Natural killer cell (primary cell): ENCODE measurements at regions not wholly inside any gene's neighbourhood (a gene's known extent, or its start where the extent isn't known, plus 50 kb on each side); places are given as distances from the start of the nearest gene placed in this dataset.
A peak's percentile ranks its signal among the peaks of the same experiment; 100 is the strongest.
"Not testable (repeated sequence)": the region's sequence is repeated elsewhere in the genome, so short reads cannot be mapped to it uniquely, and the experiment has no call there.

Experiments
- ATAC-seq, 3 donors: fragments of 150-1000 bp in 2 of 3; fragments of 200-7000 bp in 1 of 3; cut with Tn5 transposase; 1 replicate in 1 of 3; 2 replicates in 2 of 3; pipeline ENCODE4 v1.10.0; 2021; ENCODE audit warnings: mild to moderate bottlenecking in 2 of 3, moderate library complexity in 2 of 3
- DNase-seq, 2 donors: peaks; one replicate each; pipeline versions ENCODE4 v3.0.0 to v3.0.0-alpha.2; 2013 to 2021; ENCODE audit warnings: mixed read lengths in 1 of 2
- H3K27ac ChIP-seq: one replicate; pipeline ENCODE4 v1.5.1; 2013; ENCODE audit warnings: mild to moderate bottlenecking, low read length
- H3K27me3 ChIP-seq: one replicate; pipeline ENCODE4 v1.6.1; 2013; ENCODE audit warnings: low read length; ENCODE audit not compliant: control insufficient read depth, insufficient read depth
- H3K36me3 ChIP-seq: one replicate; pipeline ENCODE4 v1.6.1; 2013; ENCODE audit warnings: low read length; ENCODE audit not compliant: control insufficient read depth, insufficient read depth
- H3K4me1 ChIP-seq: one replicate; pipeline ENCODE4 v1.6.1; 2013; ENCODE audit warnings: low read length; ENCODE audit not compliant: control insufficient read depth, insufficient read depth
- H3K4me3 ChIP-seq: one replicate; pipeline ENCODE4 v1.5.1; 2013; ENCODE audit warnings: low read length
- H3K9me3 ChIP-seq: one replicate; pipeline ENCODE4 v1.6.1; 2013; ENCODE audit warnings: low read length; ENCODE audit not compliant: control insufficient read depth, insufficient read depth
- H3K27ac Mint-ChIP-seq, 2 donors: one replicate each; pipeline ENCODE4 v1.8.0; 2022; ENCODE audit warnings: mild to moderate bottlenecking in 2 of 2, mixed read lengths in 2 of 2, moderate library complexity in 1 of 2
- H3K27me3 Mint-ChIP-seq, 2 donors: one replicate each; pipeline ENCODE4 v1.8.0; 2022; ENCODE audit warnings: low read depth in 2 of 2, mixed read lengths in 2 of 2
- H3K36me3 Mint-ChIP-seq: one replicate; pipeline ENCODE4 v1.8.0; 2022; ENCODE audit warnings: mixed read lengths
- H3K4me1 Mint-ChIP-seq, 2 donors: one replicate each; pipeline ENCODE4 v1.8.0; 2022; ENCODE audit warnings: mixed read lengths in 2 of 2
- H3K4me3 Mint-ChIP-seq: one replicate; pipeline ENCODE4 v1.8.0; 2022; ENCODE audit warnings: mild to moderate bottlenecking, moderate library complexity, mixed read lengths
- H3K9me3 Mint-ChIP-seq, 2 donors: one replicate each; pipeline ENCODE4 v1.8.0; 2022; ENCODE audit warnings: mixed read lengths in 2 of 2
- WGBS: methylation state at CpG from one replicate; pipeline ENCODE4 v1.1.7; 2013; ENCODE audit warnings: missing lambda C conversion rate; ENCODE audit not compliant: insufficient coverage; 5-methylcytosine and 5-hydroxymethylcytosine counted together
- intact Hi-C: fragments of 100-400 bp; cut with micrococcal nuclease; formaldehyde crosslinking; loops from one replicate; pipeline ENCODE4 v1.14.2; 2022

GRCh38 chr1:149708192-149708853 lies 74.2 kb upstream of the FCGR1A start:
- Mint-ChIP-seq H3K4me3 (peak overlapping the region; percentile 86), H3K27ac (peak overlapping the region; percentile 79 to 92)
- H3K27ac ChIP-seq, intact Hi-C loops, H3K4me1 ChIP-seq, H3K4me1 Mint-ChIP-seq, H3K36me3 Mint-ChIP-seq, H3K27me3 ChIP-seq, H3K27me3 Mint-ChIP-seq, H3K9me3 ChIP-seq, H3K4me3 ChIP-seq, H3K9me3 Mint-ChIP-seq, H3K36me3 ChIP-seq: not testable (repeated sequence)
- DNase-seq: peak; percentile 26 to 73
- no CpG with 5 or more reads among the region's 22 CpGs for WGBS
- peak; percentile 68 to 85 (median 74) for ATAC-seq

- H3K4me1 ChIP-seq, H3K36me3 ChIP-seq, H3K9me3 ChIP-seq, H3K27ac Mint-ChIP-seq, H3K4me3 Mint-ChIP-seq, H3K36me3 Mint-ChIP-seq, H3K4me1 Mint-ChIP-seq, DNase-seq, ATAC-seq, H3K27ac ChIP-seq, intact Hi-C loops, H3K27me3 ChIP-seq, H3K4me3 ChIP-seq, H3K27me3 Mint-ChIP-seq, H3K9me3 Mint-ChIP-seq: not testable (repeated sequence)
- WGBS: 100% methylated on average over 1 of the region's 12 CpGs
Observed at GRCh38 chr1:149711651-149712050, 70.8 kb upstream of the FCGR1A start.

DNA sequence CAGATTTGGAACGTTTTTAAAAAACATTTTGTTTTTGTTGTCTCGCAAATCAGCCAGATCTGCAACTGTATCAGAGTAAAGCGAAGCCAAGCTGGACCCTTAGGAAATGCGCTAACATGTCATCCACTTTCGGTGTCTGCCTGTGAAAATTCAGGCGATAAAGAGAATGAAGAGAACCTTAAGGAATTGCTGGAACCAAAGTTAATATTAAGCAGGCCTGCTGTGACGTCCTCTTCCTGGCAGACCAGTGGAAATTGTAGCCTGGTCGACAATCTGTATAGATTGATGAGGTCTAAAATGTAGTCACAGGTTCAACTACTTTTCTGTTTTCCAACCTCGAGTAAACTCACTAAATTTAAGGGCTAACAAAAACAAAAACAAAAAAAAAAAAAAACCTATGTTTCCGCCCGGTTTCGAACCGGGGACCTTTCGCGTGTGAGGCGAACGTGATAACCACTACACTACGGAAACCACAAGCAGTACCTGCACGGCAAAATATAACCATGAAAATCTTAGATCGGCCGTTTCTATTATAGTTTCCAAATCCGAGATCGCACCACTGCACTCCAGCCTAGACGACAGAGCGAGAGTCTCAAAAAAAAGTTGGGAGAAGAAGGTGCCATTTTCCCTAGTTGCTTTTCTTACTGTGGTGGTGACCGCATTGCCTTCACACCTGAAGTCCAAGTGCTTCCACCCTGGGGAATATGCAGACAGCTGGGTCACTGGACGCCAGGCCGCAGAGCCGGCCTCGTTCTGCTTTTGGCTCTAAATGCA lies 70.2 kb upstream of the FCGR1A start:
- H3K27me3 Mint-ChIP-seq, intact Hi-C loops, H3K36me3 Mint-ChIP-seq, H3K27me3 ChIP-seq, H3K27ac Mint-ChIP-seq, H3K27ac ChIP-seq, ATAC-seq, H3K4me3 ChIP-seq, H3K9me3 ChIP-seq, H3K9me3 Mint-ChIP-seq, H3K36me3 ChIP-seq, H3K4me1 Mint-ChIP-seq, H3K4me3 Mint-ChIP-seq, H3K4me1 ChIP-seq: not testable (repeated sequence)
- WGBS: 72% methylated on average over 17 of the region's 30 CpGs
- peak in 1 of 2 donors; percentile 1 for DNase-seq

- H3K4me3 ChIP-seq, H3K36me3 ChIP-seq, H3K9me3 ChIP-seq, H3K27me3 ChIP-seq, intact Hi-C loops, H3K4me3 Mint-ChIP-seq, ATAC-seq, H3K36me3 Mint-ChIP-seq, H3K27ac ChIP-seq, H3K27me3 Mint-ChIP-seq, H3K27ac Mint-ChIP-seq, H3K4me1 ChIP-seq, H3K4me1 Mint-ChIP-seq, DNase-seq, H3K9me3 Mint-ChIP-seq: not testable (repeated sequence)
- 80% methylated on average over 1 of the region's 6 CpGs for WGBS
Observed at GRCh38 chr1:149713513-149713912, 69.0 kb upstream of the FCGR1A start.

- H3K4me3 ChIP-seq, H3K36me3 Mint-ChIP-seq, H3K27me3 ChIP-seq, H3K27me3 Mint-ChIP-seq, H3K9me3 Mint-ChIP-seq, ATAC-seq, H3K4me1 Mint-ChIP-seq, H3K27ac ChIP-seq, H3K4me1 ChIP-seq, H3K36me3 ChIP-seq, H3K4me3 Mint-ChIP-seq, DNase-seq, intact Hi-C loops, H3K9me3 ChIP-seq, H3K27ac Mint-ChIP-seq: not testable (repeated sequence)
- WGBS: no CpG with 5 or more reads among the region's 4 CpGs
Observed at GRCh38 chr1:149713952-149714351, 68.5 kb upstream of the FCGR1A start.

GRCh38 chr1:149724618-149725302 lies 57.7 kb upstream of the FCGR1A start:
- H3K27ac ChIP-seq, DNase-seq, H3K4me1 ChIP-seq, H3K4me3 Mint-ChIP-seq, H3K27me3 ChIP-seq, H3K27me3 Mint-ChIP-seq, H3K36me3 Mint-ChIP-seq, H3K9me3 Mint-ChIP-seq, H3K36me3 ChIP-seq, H3K4me1 Mint-ChIP-seq, H3K4me3 ChIP-seq, H3K27ac Mint-ChIP-seq, intact Hi-C loops, H3K9me3 ChIP-seq: not testable (repeated sequence)
- peak in 1 of 3 donors; percentile 22 for ATAC-seq
- WGBS: no CpG with 5 or more reads among the region's 3 CpGs

GRCh38 chr1:149726688-149727087 lies 55.8 kb upstream of the FCGR1A start:
- H3K27ac ChIP-seq, H3K27ac Mint-ChIP-seq, ATAC-seq, H3K27me3 ChIP-seq, H3K4me1 Mint-ChIP-seq, H3K4me3 Mint-ChIP-seq, H3K36me3 Mint-ChIP-seq, DNase-seq, H3K4me3 ChIP-seq, H3K9me3 ChIP-seq, H3K9me3 Mint-ChIP-seq, H3K4me1 ChIP-seq, H3K36me3 ChIP-seq, intact Hi-C loops, H3K27me3 Mint-ChIP-seq: not testable (repeated sequence)
- WGBS: 100% methylated on average over 2 of the region's 4 CpGs
